ENCODE measurements at regions not wholly inside any gene's neighbourhood (a gene's known extent, or its start where the extent isn't known, plus 50 kb on each side); places are given as distances from the start of the nearest gene placed in this dataset.

GRCh38 chr1:221994939-221995338 is 253.1 kb upstream of the DUSP10 start:
- Histone ChIP-seq H3K4me3 (ENCODE audit: low read depth, low read length) (no peak overlapping the region), H3K27ac (no peak overlapping the region), H3K27me3 (ENCODE audit: insufficient read depth, low read depth, severe bottlenecking) (no peaks in the 10 kb centered on the region), H3K9me3 (ENCODE audit: severe bottlenecking) (no peaks in the 10 kb centered on the region), H3K36me3 (no peaks in the 10 kb centered on the region)
- no peak for DNase-seq
- TF ChIP-seq CTCF (IDR thresholded peaks at IDR 0.05; ENCODE audit: low read depth, low read length), result no peak

GRCh38 chr1:221994274-221994698 is 252.4 kb upstream of the DUSP10 start:
- Histone ChIP-seq H3K9me3 (ENCODE audit: severe bottlenecking) (no peaks in the 10 kb centered on the region), H3K4me3 (ENCODE audit: low read depth, low read length) (no peak overlapping the region), H3K27me3 (ENCODE audit: insufficient read depth, low read depth, severe bottlenecking) (no peaks in the 10 kb centered on the region), H3K36me3 (no peaks in the 10 kb centered on the region), H3K27ac (no peak overlapping the region)
- no peak for DNase-seq
- TF ChIP-seq CTCF (IDR thresholded peaks at IDR 0.05; ENCODE audit: low read depth, low read length), result no peak

DNA sequence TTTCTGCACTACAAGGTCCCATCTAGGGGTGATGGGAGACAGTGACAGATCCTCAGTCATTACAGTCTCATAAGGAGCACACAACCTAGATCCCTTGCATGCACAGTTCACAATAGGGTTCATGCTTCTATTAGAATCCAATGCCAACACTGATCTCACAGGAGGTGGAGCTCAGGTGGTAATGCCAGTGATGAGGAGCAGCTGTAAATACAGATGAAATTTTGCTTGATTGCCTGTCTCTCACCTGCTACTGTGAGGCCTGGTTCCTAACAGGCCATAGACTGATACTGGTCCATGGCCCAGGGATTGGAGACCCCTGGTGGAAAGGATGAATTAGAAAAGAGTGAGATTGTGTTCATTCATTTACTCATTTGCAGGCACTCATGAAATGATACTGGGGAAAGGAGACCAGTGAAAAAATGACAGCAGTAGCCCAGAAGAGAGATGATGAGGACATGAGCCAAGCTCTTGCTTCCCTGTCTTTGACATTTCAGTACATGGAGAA is 251.6 kb upstream of the DUSP10 start:
- no peak for DNase-seq
- H3K4me3 ChIP-seq (ENCODE audit: low read depth, low read length), result no peak overlapping the region
- no peaks in the 10 kb centered on the region for H3K9me3 ChIP-seq (ENCODE audit: severe bottlenecking)
- no peaks in the 10 kb centered on the region for H3K27me3 ChIP-seq (ENCODE audit: insufficient read depth, low read depth, severe bottlenecking)
- no peak overlapping the region for H3K27ac ChIP-seq
- no peak for TF ChIP-seq CTCF (IDR thresholded peaks at IDR 0.05; ENCODE audit: low read depth, low read length)
- H3K36me3 ChIP-seq, result no peaks in the 10 kb centered on the region

- H3K27ac ChIP-seq, result no peak overlapping the region
- H3K36me3 ChIP-seq, result no peaks in the 10 kb centered on the region
- H3K27me3 ChIP-seq (ENCODE audit: insufficient read depth, low read depth, severe bottlenecking), result no peaks in the 10 kb centered on the region
- H3K9me3 ChIP-seq (ENCODE audit: severe bottlenecking), result no peaks in the 10 kb centered on the region
- DNase-seq, result no peak
- TF ChIP-seq CTCF (IDR thresholded peaks at IDR 0.05; ENCODE audit: low read depth, low read length), result no peak
- no peak overlapping the region for H3K4me3 ChIP-seq (ENCODE audit: low read depth, low read length)
These were observed 250.5 kb upstream of the DUSP10 start for GRCh38 chr1:221992427-221992826.

DNA sequence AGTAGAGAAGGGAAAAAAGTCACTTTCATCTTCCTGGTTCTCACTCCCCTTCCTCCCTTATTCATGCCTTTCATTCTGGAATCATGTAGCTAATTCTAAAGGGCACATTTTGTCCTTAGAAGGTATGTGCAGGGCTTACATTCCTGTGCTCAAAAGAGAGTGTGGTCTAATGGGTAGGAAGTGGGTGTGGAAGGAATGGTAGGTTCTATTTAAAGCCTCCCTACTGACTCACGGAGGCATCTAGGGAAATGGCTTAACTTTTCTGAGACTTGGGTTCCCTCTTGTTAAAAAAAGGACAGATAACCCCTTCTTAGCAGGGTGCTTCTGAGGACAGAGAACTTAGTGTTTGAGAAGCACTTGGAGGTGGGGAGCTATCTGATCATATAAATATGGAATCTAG is 249.3 kb upstream of the DUSP10 start:
- Histone ChIP-seq H3K27me3 (ENCODE audit: insufficient read depth, low read depth, severe bottlenecking) (no peaks in the 10 kb centered on the region), H3K36me3 (no peaks in the 10 kb centered on the region), H3K9me3 (ENCODE audit: severe bottlenecking) (no peaks in the 10 kb centered on the region), H3K27ac (no peak overlapping the region), H3K4me3 (ENCODE audit: low read depth, low read length) (no peak overlapping the region)
- DNase-seq, result no peak
- TF ChIP-seq CTCF (IDR thresholded peaks at IDR 0.05; ENCODE audit: low read depth, low read length), result no peak

DNA sequence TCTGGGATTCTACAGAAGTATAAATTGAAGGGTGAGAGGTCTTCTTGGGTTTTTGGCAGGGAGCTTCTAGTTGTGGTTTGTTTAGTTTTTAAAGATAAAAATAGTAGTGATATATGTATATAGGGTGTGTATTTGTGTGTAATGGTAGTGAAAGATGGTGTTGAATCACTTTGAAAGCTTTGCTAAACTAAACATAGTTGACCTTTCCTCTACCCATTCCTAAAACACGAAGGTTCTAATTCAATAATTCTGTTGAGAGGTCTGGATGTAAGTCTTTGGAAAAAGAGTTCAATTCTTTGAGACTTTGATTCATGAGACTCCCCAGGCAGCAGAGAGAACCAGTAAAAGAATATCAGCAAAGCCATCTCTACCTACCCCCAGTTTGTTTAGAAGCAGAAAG is 247.9 kb upstream of the DUSP10 start:
- Histone ChIP-seq H3K27me3 (ENCODE audit: insufficient read depth, low read depth, severe bottlenecking) (no peaks in the 10 kb centered on the region), H3K36me3 (no peaks in the 10 kb centered on the region), H3K9me3 (ENCODE audit: severe bottlenecking) (no peaks in the 10 kb centered on the region), H3K27ac (no peak overlapping the region), H3K4me3 (ENCODE audit: low read depth, low read length) (no peak overlapping the region)
- no peak for TF ChIP-seq CTCF (IDR thresholded peaks at IDR 0.05; ENCODE audit: low read depth, low read length)
- DNase-seq, result no peak
